Brain microvascular endothelial cell (primary cell): ENCODE measurements at regions not wholly inside any gene's neighbourhood (a gene's known extent, or its start where the extent isn't known, plus 50 kb on each side); places are given as distances from the start of the nearest gene placed in this dataset.
"Not testable (repeated sequence)": the region's sequence is repeated elsewhere in the genome, so short reads cannot be mapped to it uniquely, and the experiment has no call there.

Experiments used
- DNase-seq: peaks from one replicate; pipeline ENCODE4 v3.0.0-alpha.2; 2020
- H3K27ac ChIP-seq: fragments of 250-450 bp; sonication (Bioruptor Pico); 2 replicates; pipeline ENCODE4 v1.5.1; 2020; ENCODE audit warnings: mild to moderate bottlenecking, moderate library complexity
- H3K27me3 ChIP-seq: fragments of 250-450 bp; sonication (Bioruptor Pico); replicated peaks from 2 replicates; pipeline ENCODE4 v1.5.1; 2020; ENCODE audit warnings: mild to moderate bottlenecking
- H3K36me3 ChIP-seq: fragments of 250-450 bp; sonication (Bioruptor Pico); replicated peaks from 2 replicates; pipeline ENCODE4 v1.5.1; 2020; ENCODE audit warnings: mild to moderate bottlenecking
- H3K4me3 ChIP-seq: 2 replicates; pipeline ENCODE4 v1.5.1; 2011; ENCODE audit warnings: low read depth, mild to moderate bottlenecking, control low read depth, low read length, moderate library complexity
- CTCF ChIP-seq: IDR thresholded peaks from 2 replicates; pipeline ENCODE4 v1.5.1; 2011; ENCODE audit warnings: low read depth, mild to moderate bottlenecking, moderate library complexity, low read length, control low read depth, inconsistent platforms; ENCODE audit errors: missing control alignments
- in situ Hi-C: cut with HindIII; loops from 2 replicates; pipeline ENCODE4 v1.10.0; 2017; ENCODE audit warnings: low sequenced_read_pairs, low pct_ligation_motif_present

- no peak for DNase-seq
- no peaks in the 10 kb centered on the region for H3K27me3 ChIP-seq
- TF ChIP-seq CTCF, result no peak
- no peak overlapping the region for H3K4me3 ChIP-seq
- in situ Hi-C loops, result no loop called here
- no peaks in the 10 kb centered on the region for H3K36me3 ChIP-seq
- H3K27ac ChIP-seq, result no peak overlapping the region
Observed at GRCh38 chr19:28318469-28319179, 894.3 kb downstream of the UQCRFS1 start.

GRCh38 chr19:28316464-28316863, 896.5 kb downstream of the UQCRFS1 start:
- DNase-seq, result no peak
- TF ChIP-seq CTCF, result no peak
- in situ Hi-C loops, result no loop called here
- Histone ChIP-seq H3K27me3 (no peaks in the 10 kb centered on the region), H3K27ac (no peak overlapping the region), H3K4me3 (no peak overlapping the region), H3K36me3 (no peaks in the 10 kb centered on the region)

GRCh38 chr19:28314756-28315155, 898.2 kb downstream of the UQCRFS1 start:
- Histone ChIP-seq H3K27ac (no peak overlapping the region), H3K4me3 (no peak overlapping the region), H3K36me3 (no peaks in the 10 kb centered on the region), H3K27me3 (no peaks in the 10 kb centered on the region)
- no peak for DNase-seq
- in situ Hi-C loops, result no loop called here
- TF ChIP-seq CTCF, result no peak

DNA sequence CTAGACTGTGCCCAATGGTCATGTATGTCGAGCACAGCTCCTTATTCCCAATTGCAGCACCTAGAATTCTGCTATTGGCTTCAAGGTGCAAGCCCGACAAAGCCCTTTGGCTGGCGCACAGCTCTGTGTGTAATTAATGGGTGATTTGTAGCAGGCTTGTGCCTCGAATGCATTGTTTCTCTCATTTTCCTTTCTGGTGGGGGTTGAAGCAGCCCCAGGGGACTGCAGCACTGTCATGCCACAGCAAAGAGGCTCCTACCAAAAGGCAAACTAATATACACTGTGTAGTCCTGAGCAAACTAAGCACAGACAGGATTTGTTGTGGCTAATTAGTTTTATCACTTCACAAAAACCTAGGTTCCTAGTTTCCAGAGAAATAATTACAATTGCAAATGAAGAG, 898.7 kb downstream of the UQCRFS1 start:
- no peak overlapping the region for H3K4me3 ChIP-seq

DNA sequence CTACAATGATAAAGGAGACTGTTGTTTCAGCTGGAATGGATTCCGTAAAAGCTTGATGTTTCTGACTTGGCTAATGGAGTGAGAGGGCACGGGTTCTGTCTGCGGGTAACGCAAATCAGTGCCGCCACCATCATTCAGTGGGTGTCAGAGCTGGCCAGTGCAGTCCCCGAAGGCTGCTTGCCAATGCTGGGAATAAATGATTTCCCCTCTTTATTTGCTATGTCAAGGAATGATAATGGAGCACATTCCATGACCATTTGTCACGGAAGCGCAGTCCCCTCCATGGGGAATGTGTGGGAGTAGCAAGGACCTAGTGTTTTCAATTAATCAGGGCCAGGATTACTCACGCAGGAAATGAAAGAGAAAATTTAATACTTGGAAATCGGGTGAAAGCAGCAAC, 899.3 kb downstream of the UQCRFS1 start:
- Histone ChIP-seq H3K27ac (no peak overlapping the region), H3K27me3 (no peaks in the 10 kb centered on the region), H3K36me3 (no peaks in the 10 kb centered on the region), H3K4me3 (no peak overlapping the region)
- TF ChIP-seq CTCF, result no peak
- in situ Hi-C loops, result no loop called here
- peak; percentile 39 for DNase-seq

More for the DNA sequence above, 898.7 kb downstream of the UQCRFS1 start:
- no peak for DNase-seq
- in situ Hi-C loops, result no loop called here
- no peak for TF ChIP-seq CTCF
- H3K36me3 ChIP-seq, result no peaks in the 10 kb centered on the region
- H3K27ac ChIP-seq, result no peak overlapping the region
- H3K27me3 ChIP-seq, result no peaks in the 10 kb centered on the region

GRCh38 chr19:28312269-28312668, 900.7 kb downstream of the UQCRFS1 start:
- in situ Hi-C loops, result no loop called here
- TF ChIP-seq CTCF, result no peak
- no peak overlapping the region for H3K27ac ChIP-seq
- H3K4me3 ChIP-seq, result no peak overlapping the region
- no peak for DNase-seq
- H3K36me3 ChIP-seq, result no peaks in the 10 kb centered on the region
- no peaks in the 10 kb centered on the region for H3K27me3 ChIP-seq

DNA sequence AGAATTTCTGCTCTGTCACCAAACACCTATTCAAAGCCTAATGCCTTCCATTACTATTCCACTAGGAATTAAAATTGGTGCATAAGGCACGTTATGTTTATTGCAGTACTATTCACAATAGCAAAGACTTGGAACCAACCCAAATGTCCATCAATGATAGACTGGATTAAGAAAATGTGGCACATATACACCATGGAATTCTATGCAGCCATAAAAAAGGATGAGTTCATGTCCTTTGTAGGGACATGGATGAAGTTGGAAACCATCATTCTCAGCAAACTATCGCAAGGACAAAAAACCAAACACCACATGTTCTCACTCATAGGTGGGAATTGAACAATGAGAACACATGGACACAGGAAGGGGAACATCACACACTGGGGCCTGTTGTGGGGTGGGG, 902.1 kb downstream of the UQCRFS1 start:
- H3K4me3 ChIP-seq, in situ Hi-C loops, H3K36me3 ChIP-seq, DNase-seq, H3K27ac ChIP-seq, H3K27me3 ChIP-seq: not testable (repeated sequence)
